ENCODE measurements at regions not wholly inside any gene's neighbourhood (a gene's known extent, or its start where the extent isn't known, plus 50 kb on each side); places are given as distances from the start of the nearest gene placed in this dataset.

GRCh38 chr2:196410008-196410407 is 229.5 kb upstream of the CCDC150 start:
- in situ Hi-C loops (cut with MboI; ENCODE audit: low sequenced_read_pairs, unreplicated experiment) = no loop called here
- TF ChIP-seq CTCF (IDR thresholded peaks at IDR 0.05; ENCODE audit: borderline replicate concordance, control extremely low read depth, extremely low read depth, insufficient read depth, missing control alignments) = no peak
- no peak for DNase-seq (ENCODE audit: low spot score)

- in situ Hi-C loops (cut with MboI; ENCODE audit: low sequenced_read_pairs, unreplicated experiment) = no loop called here
- TF ChIP-seq CTCF (IDR thresholded peaks at IDR 0.05; ENCODE audit: borderline replicate concordance, control extremely low read depth, extremely low read depth, insufficient read depth, missing control alignments) = no peak
- peak; percentile 58 for DNase-seq (ENCODE audit: low spot score)
Measured at GRCh38 chr2:196413821-196414274, 225.7 kb upstream of the CCDC150 start.

- TF ChIP-seq CTCF (IDR thresholded peaks at IDR 0.05; ENCODE audit: borderline replicate concordance, control extremely low read depth, extremely low read depth, insufficient read depth, missing control alignments) = no peak
- DNase-seq (ENCODE audit: low spot score) = peak; percentile 47
- in situ Hi-C loops (cut with MboI; ENCODE audit: low sequenced_read_pairs, unreplicated experiment) = no loop called here
Measured at GRCh38 chr2:196415384-196415783, 224.1 kb upstream of the CCDC150 start.

- no peak for TF ChIP-seq CTCF (IDR thresholded peaks at IDR 0.05; ENCODE audit: borderline replicate concordance, control extremely low read depth, extremely low read depth, insufficient read depth, missing control alignments)
- no peak for DNase-seq (ENCODE audit: low spot score)
- in situ Hi-C loops (cut with MboI; ENCODE audit: low sequenced_read_pairs, unreplicated experiment) = no loop called here
Measured at GRCh38 chr2:196420143-196420542, 219.4 kb upstream of the CCDC150 start.

- in situ Hi-C loops (cut with MboI; ENCODE audit: low sequenced_read_pairs, unreplicated experiment) = no loop called here
- no peak for DNase-seq (ENCODE audit: low spot score)
Measured at GRCh38 chr2:196421880-196422279, 217.6 kb upstream of the CCDC150 start.

GRCh38 chr2:196422361-196422760 is 217.2 kb upstream of the CCDC150 start:
- no peak for DNase-seq (ENCODE audit: low spot score)
- no peak for TF ChIP-seq CTCF (IDR thresholded peaks at IDR 0.05; ENCODE audit: borderline replicate concordance, control extremely low read depth, extremely low read depth, insufficient read depth, missing control alignments)

More at GRCh38 chr2:196421880-196422279, 217.6 kb upstream of the CCDC150 start:
- TF ChIP-seq CTCF (IDR thresholded peaks at IDR 0.05; ENCODE audit: borderline replicate concordance, control extremely low read depth, extremely low read depth, insufficient read depth, missing control alignments) = no peak

GRCh38 chr2:196426122-196426521 is 213.4 kb upstream of the CCDC150 start:
- no peak for DNase-seq (ENCODE audit: low spot score)
- no peak for TF ChIP-seq CTCF (IDR thresholded peaks at IDR 0.05; ENCODE audit: borderline replicate concordance, control extremely low read depth, extremely low read depth, insufficient read depth, missing control alignments)
- in situ Hi-C loops (cut with MboI; ENCODE audit: low sequenced_read_pairs, unreplicated experiment) = no loop called here

More at GRCh38 chr2:196422361-196422760, 217.2 kb upstream of the CCDC150 start:
- in situ Hi-C loops (cut with MboI; ENCODE audit: low sequenced_read_pairs, unreplicated experiment) = no loop called here

All from GM13976 (cell line).